ENCODE measurements at regions not wholly inside any gene's neighbourhood (a gene's known extent, or its start where the extent isn't known, plus 50 kb on each side); places are given as distances from the start of the nearest gene placed in this dataset.

DNA sequence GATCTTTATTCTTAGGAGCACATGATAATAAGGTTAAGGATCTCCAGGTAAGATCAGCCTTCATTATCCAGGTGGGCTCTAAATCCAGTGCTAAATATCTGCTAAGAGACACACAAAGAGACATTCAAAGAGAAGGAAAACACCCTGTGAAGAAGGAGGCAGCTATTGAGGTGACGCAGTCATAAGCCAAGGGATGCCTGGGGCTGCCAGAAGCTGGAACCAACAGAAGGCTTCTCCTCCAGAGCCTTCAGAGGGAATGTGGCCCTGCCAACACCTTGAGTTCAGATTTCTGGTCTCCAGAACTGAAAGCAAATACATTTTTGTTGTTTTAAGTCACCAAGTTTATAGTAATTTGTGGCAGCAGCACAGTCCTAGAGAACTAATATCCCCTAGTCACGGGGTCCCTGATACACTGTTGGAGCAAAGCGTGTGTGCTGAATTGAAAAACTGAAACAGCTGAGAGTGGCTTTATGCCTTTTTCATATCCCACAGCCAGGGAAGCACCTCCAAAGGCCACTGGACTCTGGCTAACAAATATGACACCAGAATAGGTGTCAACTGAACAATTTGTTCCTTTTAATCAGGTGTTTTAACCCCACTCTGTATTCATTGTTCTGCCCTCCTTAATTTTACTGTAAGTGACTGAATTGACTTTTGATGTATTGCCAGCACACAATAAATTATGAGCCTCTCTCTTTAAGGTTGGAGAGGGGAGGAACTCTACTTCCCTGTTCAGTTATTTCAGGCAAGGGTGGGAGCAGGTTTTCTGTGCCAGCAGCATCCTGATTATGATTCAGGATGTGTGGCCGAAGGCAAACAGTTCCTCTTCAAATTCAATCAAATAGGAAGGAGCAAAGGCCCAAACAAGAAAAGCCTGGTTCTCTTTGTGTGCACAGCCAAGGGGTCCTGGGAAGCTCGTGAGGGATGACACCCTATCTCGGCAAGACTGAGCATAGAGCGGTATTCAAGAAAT is 151.8 kb upstream of the HES1 start:
- DNase-seq (ENCODE audit: low read depth in 2 of 2), result no peak

DNA sequence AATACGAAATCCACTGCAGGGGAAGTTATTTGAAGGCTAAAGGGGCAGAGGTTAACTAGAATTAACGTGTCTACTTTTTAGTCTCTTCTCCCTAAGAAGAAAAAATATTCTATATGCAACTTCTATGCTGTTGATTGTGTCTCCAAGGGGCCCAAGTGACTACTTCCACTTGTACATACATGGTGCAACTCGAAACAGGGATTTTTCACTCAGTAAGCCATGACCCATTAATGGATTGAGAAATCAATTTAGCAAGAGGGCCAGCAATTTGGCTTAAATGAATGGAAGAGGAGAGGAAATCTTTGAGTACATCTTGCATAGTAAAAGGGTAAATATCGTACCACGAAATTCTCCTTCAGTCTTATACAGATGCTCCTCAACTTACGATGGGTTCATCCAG is 151.1 kb upstream of the HES1 start:
- DNase-seq (ENCODE audit: low read depth in 2 of 2), result no peak

DNA sequence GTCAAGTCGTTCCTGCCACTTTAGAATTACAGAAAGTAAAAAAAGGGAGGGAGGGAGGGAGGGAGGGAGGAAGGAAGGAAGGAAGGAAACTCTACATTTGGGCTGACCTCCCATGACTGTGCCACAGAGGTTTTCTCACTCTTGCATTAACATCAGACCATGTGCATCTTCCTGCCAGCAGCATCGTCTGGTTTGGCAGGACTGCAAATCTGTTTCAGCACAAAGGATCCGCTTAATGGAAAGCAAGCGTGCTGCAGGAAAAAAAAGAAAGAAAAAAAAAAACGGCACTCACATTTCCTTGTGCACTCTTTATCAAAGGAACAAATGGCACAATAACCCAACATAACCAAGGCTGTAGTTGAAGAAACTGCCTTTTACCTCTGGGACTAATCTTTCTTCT is 148.8 kb upstream of the HES1 start:
- DNase-seq (ENCODE audit: low read depth in 2 of 2), result no peak

DNA sequence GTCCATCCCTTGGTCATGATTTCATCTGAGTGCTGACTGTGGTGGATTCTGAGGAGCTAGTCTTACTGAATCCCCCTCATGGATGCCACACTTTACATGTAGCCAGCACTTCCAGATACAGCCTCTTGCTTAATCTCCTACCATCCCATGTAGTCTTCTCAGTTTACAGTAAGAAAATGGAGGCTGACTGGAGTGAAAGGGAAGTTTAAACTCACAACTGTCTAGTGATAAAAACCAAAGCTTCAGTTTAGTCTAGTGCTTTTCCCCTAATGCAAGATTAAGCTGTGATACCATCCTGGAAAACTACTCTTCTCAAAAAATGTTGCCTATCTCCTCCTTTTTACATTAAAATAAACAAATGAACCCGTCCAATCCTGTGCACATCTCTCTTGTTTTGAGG is 146.8 kb upstream of the HES1 start:
- DNase-seq (ENCODE audit: low read depth in 2 of 2), result no peak

DNA sequence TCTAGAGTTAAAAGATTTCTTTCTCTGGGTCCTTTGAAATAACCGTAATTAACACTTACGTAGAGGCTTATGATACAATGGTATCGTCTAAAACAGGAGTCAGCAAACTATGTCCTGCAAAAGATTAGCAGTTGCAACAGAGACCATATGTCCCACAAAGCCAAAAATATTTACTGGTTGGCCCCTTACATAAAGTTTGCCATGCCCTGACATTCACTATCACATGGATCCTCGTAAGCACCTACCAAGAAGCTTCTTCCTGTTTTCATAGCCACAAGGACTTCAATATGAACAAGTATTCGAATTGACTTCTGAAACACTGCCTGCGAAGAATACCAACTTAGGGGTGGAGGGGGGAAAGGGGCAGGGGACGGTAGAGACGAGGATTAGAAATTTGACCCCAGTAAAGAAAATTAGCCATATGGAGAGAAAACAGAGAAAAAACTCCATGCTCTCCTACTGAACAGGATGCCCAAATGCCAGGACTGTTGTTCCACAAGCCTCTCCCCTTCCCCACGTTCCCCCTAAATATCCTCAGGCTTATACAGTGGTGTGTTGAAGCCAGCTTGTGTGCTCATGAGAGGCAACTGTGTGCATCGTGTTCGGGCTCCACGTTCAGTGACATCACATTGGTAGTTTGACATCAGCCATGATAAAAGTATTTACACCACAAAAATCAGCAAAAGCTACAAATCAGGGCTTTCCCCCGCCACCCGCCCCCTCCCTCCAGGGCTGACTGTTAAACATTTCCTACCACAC is 144.1 kb upstream of the HES1 start:
- no peak for DNase-seq (ENCODE audit: low read depth in 2 of 2)

DNA sequence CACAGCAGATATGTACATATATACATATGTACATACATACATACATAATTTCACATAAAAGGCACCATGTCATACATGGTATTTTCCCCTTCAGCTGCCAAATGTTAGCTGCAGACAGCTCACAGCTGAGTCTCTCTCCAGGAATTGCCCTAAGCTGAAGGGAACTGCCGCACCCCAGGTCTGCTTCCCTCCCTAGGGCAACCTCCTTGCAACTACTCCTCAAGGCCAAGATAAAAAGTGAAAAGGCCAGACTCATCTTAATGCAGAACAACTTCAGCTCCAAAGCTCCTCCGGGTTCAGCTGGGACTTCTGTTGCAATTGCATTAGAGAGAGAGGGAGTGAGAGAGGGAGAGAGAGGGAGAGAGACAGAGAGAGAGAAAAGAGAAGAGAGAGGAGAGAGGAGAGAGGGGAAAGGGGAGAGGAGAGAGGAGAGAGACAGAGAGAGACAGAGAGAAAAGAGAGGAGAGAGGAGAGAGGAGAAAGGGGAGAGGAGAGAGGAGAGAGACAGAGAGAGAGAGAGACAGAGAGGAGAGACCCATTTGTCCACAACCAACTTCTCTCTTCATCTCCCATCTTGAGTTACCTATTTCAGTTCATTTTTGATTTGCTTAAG is 143.4 kb upstream of the HES1 start:
- DNase-seq (ENCODE audit: low read depth in 2 of 2), result no peak

DNA sequence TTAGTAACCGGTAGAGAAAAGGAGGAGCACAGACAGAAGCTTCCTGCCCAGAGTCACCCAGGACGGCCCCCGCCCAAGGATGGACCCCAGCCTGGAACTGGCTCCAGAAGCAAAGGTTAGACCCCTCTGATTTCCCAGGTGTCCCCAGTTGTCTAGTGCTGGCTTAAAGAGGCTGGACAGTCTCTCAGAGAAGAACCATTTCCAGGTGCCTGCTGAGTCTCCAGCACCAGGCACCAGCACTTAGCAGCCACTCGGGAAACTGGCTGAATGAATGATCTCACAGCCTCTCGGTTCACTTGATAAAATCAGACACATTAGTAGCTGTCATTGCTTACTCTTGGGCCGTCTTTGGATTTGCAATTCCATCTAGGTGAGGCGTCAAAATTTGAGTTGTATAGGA is 139.7 kb upstream of the HES1 start:
- DNase-seq (ENCODE audit: low read depth in 2 of 2), result no peak

DNA sequence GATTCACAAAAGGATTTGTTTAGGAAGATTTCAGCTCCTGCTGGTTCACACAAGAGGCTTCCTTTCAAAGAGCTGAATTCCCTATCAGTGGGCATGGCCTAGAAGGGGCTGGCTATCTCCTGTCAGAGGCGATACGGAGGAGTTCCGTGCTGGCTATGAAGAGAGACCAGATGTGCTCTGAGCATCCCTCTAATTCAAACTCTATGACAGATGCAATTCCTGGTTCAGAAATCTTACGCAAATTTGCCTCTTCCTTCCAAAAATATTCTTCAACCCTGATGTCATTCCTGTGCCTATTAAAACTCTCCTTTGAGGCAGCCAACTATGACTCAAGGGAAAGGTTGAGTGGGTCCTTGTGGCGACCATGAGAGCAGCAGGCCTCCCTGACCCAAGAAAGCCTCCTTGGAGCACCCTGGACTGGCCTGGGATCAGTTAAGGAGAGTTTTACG is 139.3 kb upstream of the HES1 start:
- DNase-seq (ENCODE audit: low read depth in 2 of 2), result no peak

DNA sequence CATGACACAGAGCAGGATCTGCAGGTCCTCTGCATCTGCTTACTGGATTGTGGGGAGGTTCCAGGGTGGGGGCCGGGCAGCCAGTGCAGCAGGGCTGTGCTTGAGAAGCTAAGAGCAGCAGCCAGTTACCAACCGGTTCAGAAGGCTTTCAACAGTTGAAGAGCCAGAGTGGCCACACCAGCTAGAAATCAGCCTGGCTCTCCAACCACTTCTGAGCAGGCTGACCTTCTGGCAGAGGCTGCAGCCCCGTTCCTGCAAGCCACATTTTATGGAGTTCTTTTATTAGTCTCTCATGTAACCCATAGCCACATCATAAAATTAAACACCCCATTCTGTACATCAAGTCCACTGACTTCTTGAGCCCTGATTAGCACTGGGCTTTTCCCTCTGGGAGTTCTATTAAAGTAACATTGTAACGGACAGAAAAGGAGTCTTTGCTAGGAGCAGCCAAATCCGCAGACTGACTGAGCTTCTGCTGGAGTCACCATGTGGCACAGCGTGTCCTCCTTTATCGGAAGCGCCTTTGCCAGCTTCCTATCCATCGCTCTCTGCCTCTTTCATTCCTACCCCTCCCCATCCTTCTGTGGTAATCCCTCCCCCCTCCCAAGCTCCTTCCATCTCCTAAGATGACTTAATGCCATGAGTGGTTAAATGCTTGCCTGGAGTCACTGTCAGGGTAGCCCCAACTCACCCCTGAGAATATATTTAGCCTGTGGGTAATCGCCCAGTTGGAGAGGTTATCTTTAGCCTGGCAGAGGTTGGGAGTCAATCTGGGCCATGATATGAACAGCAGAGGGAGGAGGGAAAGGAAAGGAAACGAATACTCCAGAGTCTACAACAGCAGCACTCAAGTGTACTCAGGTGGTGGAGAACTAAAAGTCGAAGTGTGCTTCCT is 138.5 kb upstream of the HES1 start:
- DNase-seq (ENCODE audit: low read depth in 2 of 2), result no peak

DNA sequence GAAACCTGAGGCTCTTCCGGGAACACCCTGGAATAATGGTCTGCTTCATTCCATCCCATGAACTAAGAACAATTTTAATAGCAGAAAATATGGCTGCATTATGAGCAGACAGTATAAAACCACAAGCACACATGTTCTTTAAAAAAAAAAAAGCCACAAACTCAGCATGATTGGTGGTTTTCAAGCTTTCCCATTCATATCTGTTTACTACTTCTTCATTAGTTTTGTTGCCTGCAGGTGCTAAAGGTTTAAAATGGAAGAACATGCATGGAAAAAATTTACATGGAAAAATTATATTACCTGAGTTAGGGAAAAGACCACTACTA is 137.9 kb upstream of the HES1 start:
- DNase-seq (ENCODE audit: low read depth in 2 of 2), result no peak

DNA sequence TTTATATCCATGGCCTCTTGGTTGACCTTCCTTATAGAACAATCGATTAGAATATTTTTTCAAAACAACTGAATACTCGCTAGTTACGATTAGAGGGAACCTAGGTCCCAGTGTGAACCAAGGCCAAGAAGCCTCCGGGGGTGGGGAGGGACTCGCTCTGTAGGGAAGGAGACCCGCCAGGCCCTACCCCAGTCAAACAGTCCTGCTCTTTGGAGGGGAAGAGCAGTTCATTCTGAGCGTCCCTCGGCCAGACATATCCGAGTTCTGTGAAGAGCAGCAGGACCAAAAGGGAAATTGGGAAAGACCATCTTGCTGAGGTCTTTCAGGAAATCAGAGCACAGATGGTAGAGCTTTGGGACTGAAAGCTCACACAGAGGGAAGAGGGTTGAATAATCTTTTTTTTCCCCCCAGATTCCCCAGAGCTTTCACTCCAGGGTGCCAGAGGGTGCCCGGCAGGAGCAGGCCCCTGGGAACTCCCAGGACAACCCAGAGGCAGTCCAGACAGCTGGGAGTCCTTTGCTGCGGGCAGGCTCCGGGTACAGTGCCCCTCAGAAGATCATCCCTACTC is 137.2 kb upstream of the HES1 start:
- DNase-seq (ENCODE audit: low read depth in 2 of 2), result no peak

DNA sequence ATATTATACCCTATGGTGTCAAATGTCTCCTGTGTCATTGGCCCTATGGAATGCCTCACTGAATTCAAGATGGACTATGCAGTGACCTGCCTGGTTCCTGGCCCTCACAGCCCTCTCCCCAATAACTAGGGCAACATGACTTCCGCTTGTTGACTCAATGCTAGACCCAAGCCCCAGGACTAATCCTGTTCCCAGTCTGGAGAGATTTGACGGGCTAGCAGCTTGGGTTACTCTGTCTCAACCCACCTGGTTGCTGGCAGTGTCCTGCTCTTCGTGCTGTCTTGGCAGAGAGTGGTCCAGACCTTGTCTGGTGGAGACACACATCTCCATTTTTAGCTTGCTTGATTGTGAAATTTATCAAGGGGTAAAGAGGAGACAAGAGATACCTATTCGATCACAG is 135.8 kb upstream of the HES1 start:
- no peak for DNase-seq (ENCODE audit: low read depth in 2 of 2)

DNA sequence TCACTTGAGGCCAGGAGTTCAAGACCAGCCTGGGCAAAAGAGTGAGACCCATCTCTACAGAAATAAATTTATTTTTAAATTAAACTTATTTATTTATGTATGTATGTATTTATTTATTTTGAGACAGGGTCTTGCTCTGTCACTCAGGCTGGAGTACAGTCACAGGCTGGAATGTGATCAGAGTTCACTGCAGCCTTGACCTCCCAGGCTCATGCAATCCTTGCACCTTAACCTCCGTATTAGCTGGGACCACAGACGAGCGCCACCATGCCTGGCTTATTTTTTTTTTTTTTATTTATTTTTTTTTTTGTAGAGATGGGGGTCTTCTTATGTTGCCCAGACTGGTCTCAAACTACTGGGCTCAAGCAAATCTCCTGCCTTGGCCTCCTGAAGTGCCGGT is 135.2 kb upstream of the HES1 start:
- no peak for DNase-seq (ENCODE audit: low read depth in 2 of 2)

DNA sequence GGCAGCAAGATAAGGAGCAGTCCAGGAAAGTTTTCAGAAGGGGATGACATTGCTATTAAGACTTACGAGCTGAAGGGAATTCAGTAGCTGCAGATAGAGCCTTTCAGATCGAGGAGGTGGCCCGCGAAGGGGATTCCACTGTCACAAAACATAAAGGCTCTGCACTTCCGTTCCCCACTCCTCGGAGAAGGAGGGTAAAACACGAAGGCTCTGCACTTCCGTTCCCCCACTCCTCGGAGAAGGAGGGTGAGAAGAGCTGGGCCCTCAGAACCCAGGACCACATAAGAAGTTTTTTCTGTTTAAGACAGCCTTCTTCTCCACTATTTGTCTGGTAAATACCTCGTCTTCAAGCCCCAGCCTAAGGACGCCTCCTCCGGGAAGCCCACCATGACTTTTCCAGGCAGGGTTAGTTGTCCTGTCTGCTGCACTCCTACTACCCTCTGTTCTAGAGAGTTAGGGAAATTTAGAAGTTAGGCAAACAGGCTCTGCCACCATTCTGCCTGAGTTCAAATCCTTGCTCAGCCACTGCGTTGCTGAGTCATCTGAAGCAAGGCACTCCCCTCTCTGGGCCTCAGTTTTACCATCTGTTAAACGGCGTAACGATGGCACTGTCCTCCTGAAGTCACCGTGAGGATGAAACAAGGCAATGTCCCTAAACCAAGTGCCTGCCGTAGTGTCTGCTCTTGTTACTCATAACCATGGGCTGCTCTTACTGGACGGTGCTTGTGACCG is 134.1 kb upstream of the HES1 start:
- DNase-seq (ENCODE audit: low read depth in 2 of 2), result no peak

DNA sequence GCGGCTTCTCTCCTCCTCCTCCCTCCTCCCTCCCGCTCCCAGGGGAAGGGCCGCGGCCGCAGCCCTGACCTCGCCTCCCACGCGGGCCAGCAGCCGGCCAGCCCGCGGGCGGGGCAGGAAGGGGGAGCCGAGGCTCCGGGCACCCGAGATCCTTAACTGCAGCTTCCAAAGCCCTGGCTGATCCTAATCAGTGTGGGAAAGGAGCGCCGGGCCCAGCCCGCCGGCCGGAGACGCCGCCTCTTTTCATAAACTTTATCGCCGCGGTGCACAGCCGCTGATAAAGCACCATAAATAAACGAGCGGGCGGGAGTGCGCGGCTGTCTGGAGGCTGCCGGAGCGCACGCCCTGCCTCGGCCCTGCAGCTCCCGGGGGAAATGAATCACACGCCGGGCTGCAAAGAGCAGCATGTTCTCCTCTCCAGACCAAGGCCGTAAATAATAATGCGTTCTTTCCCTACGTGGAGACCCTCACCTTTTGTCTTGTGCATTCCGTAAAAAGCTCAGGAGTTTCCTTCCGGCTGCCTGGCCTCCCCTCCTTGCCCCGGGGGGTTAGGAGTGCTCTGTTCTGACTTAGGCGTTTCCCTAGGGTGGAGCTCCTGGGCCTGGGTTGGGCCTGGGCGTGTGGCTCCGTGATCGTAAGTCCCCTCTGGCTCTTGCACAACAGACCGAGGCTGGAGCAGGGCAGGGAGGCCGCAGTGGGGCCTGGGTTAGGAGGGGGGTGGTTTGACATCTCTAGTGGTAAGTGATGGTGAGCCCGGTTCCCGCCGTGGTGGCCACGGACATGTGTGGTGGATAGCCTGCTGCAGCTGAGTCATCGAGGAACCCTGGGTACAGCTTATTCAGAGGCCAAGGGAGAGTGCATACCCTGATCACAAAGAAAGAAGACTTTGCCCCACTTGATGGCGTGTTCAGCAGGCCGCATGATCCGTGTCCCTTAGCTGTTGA is 132.6 kb upstream of the HES1 start:
- no peak for DNase-seq (ENCODE audit: low read depth in 2 of 2)

DNA sequence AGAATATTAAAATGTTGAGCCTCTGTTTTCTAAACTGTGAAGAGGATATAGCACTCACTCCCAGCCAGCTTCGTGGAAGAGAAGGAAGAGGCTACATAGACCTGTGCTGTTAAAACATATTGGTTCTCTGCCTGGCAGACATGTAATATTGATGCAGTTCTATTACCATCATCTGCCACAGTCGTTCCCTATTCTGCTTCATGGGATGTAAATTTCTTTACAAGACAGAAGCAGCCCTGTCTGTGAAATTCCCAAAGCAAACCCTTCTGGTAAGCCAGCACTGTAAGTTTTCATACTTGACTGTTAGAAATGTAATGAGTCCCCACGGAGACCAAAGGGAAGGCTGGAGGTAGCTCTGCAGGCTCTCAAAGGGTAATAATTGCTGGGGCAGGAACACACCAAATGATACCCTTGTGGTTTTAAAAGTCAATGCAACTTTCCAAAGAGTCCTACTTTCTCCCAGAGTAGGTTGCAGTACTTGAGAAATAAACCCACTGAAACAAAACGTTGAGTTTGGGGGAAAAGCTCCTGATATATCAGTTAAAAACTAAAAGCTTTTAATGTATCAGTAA is 129.9 kb upstream of the HES1 start:
- DNase-seq (ENCODE audit: low read depth in 2 of 2), result no peak

DNA sequence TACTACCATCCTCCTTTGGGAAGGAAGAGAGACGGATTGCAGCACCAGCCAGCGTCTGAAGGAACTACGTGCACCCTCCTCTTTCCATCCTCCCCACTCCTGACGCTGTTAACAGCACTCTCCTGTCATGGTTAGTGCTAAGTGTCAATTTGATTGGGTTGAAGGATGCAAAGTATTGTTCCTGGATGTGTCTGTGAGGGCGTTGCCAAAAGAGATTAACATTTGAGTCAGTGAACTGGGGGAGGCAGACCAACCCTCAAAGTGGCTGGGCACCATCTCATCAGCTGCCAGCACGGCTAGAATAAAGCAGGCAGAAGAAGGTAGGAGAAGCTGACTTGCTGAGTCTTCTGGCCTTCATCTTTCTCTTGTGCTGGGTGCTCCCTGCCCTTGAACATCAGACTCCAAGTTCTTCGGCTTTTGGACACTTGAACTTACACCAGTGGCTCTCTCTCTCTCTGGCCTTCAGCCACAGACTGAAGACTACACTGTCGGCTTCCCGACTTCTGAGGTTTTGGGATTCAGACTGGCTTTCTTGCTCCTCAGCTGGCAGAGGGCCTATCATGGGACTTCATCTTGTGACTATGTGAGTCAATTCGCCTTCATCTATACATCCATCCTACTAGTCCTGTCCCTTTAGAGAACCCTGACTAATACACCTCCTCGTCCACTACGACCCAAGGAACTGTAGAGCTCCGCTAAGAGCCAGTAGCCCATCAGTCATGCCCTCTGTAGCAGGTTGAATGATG is 128.2 kb upstream of the HES1 start:
- DNase-seq (ENCODE audit: low read depth in 2 of 2), result no peak

DNA sequence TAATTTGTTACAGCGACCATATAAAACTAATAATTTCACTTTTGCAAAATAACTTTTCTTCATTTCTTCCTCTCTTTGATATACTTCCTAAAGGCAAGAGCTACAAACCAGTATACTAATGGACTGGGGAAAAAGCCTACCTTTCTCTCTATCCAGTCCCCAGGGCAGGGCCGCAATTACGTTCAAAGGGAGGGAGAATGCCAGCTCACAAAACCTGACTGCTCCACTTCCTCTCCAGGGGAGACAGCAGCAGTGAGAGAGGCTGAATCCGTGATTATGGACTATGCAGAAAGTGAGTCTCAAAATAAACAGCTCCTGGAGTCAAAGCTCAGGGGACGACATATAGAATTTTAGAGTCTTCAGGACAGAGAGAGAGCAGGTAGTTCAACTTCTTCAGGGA is 126.9 kb upstream of the HES1 start:
- DNase-seq (ENCODE audit: low read depth in 2 of 2), result no peak

Measured in stimulated activated CD8-positive, alpha-beta memory T cell treated with anti-CD3 and anti-CD28 coated beads, Interleukin-15, amount 100 ng/mL, for 4 hours (primary cell).